MM.1S (cell line): ENCODE measurements at regions not wholly inside any gene's neighbourhood (a gene's known extent, or its start where the extent isn't known, plus 50 kb on each side); places are given as distances from the start of the nearest gene placed in this dataset.

Experiments used
- DNase-seq: peaks from one replicate; pipeline ENCODE4 v3.0.0-alpha.2; 2015
- H2AFZ ChIP-seq: fragments of 300-600 bp; sonication (generic); 2 replicates; pipeline ENCODE4 v1.6.0; 2016; ENCODE audit warnings: antibody characterized with exemption, low read length
- H3F3A ChIP-seq: fragments of 300-600 bp; sonication (generic); 2 replicates; pipeline ENCODE4 v1.6.1; 2016; ENCODE audit warnings: mild to moderate bottlenecking, antibody characterized with exemption, low read length, moderate library complexity, mixed read lengths; ENCODE audit not compliant: insufficient read depth
- H3K27ac ChIP-seq: fragments of 300-600 bp; sonication (generic); 2 replicates; pipeline ENCODE4 v1.5.1; 2016; ENCODE audit warnings: mild to moderate bottlenecking, low read length
- H3K27me3 ChIP-seq: fragments of 300-600 bp; sonication (generic); replicated peaks from 2 replicates; pipeline ENCODE4 v1.6.0; 2016; ENCODE audit warnings: low read length; ENCODE audit not compliant: insufficient read depth
- H3K36me3 ChIP-seq: fragments of 300-600 bp; sonication (generic); replicated peaks from 2 replicates; pipeline ENCODE4 v1.6.1; 2016; ENCODE audit warnings: mild to moderate bottlenecking, low read length, mixed read lengths; ENCODE audit not compliant: insufficient read depth
- H3K4me1 ChIP-seq: fragments of 300-600 bp; sonication (generic); 2 replicates; pipeline ENCODE4 v1.6.1; 2016; ENCODE audit warnings: low read length, mixed read lengths
- H3K4me2 ChIP-seq: fragments of 300-600 bp; sonication (generic); 2 replicates; pipeline ENCODE4 v1.6.0; 2016; ENCODE audit warnings: low read depth, low read length
- H3K4me3 ChIP-seq: fragments of 300-600 bp; sonication (generic); 2 replicates; pipeline ENCODE4 v1.5.1; 2016; ENCODE audit warnings: low read length, mixed read lengths
- H3K79me2 ChIP-seq: fragments of 300-600 bp; sonication (generic); 2 replicates; pipeline ENCODE4 v1.6.1; 2016; ENCODE audit warnings: mixed run types, low read length, mixed read lengths
- H3K9ac ChIP-seq: fragments of 300-600 bp; sonication (generic); 2 replicates; pipeline ENCODE4 v1.6.1; 2016; ENCODE audit warnings: low read length, mixed read lengths
- H3K9me2 ChIP-seq: fragments of 300-600 bp; sonication (generic); replicated peaks from 2 replicates; pipeline ENCODE4 v1.6.1; 2016; ENCODE audit warnings: mild to moderate bottlenecking, low read length, mixed read lengths; ENCODE audit not compliant: insufficient read depth
- H3K9me3 ChIP-seq: fragments of 300-600 bp; sonication (generic); replicated peaks from 2 replicates; pipeline ENCODE4 v1.6.1; 2016; ENCODE audit warnings: mild to moderate bottlenecking, low read length, mixed read lengths; ENCODE audit not compliant: insufficient read depth
- H4K20me1 ChIP-seq: fragments of 300-600 bp; sonication (generic); 2 replicates; pipeline ENCODE4 v1.6.1; 2016; ENCODE audit warnings: mild to moderate bottlenecking, low read length, moderate library complexity, mixed read lengths; ENCODE audit not compliant: insufficient read depth
- CTCF ChIP-seq: fragments of 300-600 bp; sonication (generic); IDR thresholded peaks from 2 replicates; pipeline ENCODE4 v1.5.1; 2016; ENCODE audit warnings: antibody characterized with exemption, low read length, mixed read lengths
- EZH2 ChIP-seq: fragments of 300-600 bp; sonication (generic); optimal IDR thresholded peaks from 2 replicates; pipeline ENCODE3; 2017; ENCODE audit warnings: low read depth, mild to moderate bottlenecking, antibody characterized with exemption, low read length, mixed read lengths
- EZH2phosphoT487 ChIP-seq: fragments of 300-600 bp; sonication (generic); IDR thresholded peaks from 2 replicates; pipeline ENCODE4 v1.6.1; 2018; ENCODE audit warnings: antibody characterized with exemption, low read length

- Histone ChIP-seq H3K27me3 (no peaks in the 10 kb centered on the region), H3K9ac (no peak overlapping the region), H3K4me3 (no peak overlapping the region), H3K9me3 (no peaks in the 10 kb centered on the region), H3K4me1 (0 out of 2 replicates have a peak, but pooled peaks cover 4% of the 10 kb centered on the region), H3K36me3 (peaks cover 19% of the 10 kb centered on the region), H4K20me1 (no peaks in the 10 kb centered on the region; the same call in 1 of the 2 replicates), H2AFZ (no peak overlapping the region), H3K9me2 (no peaks in the 10 kb centered on the region), H3K4me2 (no peak overlapping the region), H3K79me2 (peaks cover 87% of the 10 kb centered on the region), H3F3A (no peaks in the 10 kb centered on the region), H3K27ac (no peak overlapping the region)
- no peak for DNase-seq
- no peak for TF ChIP-seq EZH2
- TF ChIP-seq EZH2phosphoT487 = no peak
- TF ChIP-seq CTCF = no peak
Observed at GRCh38 chr9:715300-715699, 126.2 kb upstream of the DMRT1 start.

GRCh38 chr9:715743-716400 is 125.6 kb upstream of the DMRT1 start:
- no peaks in the 10 kb centered on the region for H3K9me2 ChIP-seq
- DNase-seq = no peak
- no peaks in the 10 kb centered on the region; the same call in 1 of the 2 replicates for H4K20me1 ChIP-seq
- no peaks in the 10 kb centered on the region for H3K27me3 ChIP-seq
- H3K36me3 ChIP-seq = peaks cover 19% of the 10 kb centered on the region
- H3K27ac ChIP-seq = no peak overlapping the region
- TF ChIP-seq CTCF (no peak), EZH2 (no peak), EZH2phosphoT487 (no peak)
- H2AFZ ChIP-seq = no peak overlapping the region
- no peaks in the 10 kb centered on the region for H3K9me3 ChIP-seq
- no peaks in the 10 kb centered on the region for H3F3A ChIP-seq
- no peak overlapping the region for H3K9ac ChIP-seq
- H3K79me2 ChIP-seq = peaks cover 85% of the 10 kb centered on the region
- H3K4me3 ChIP-seq = no peak overlapping the region
- no peak overlapping the region for H3K4me2 ChIP-seq
- 0 out of 2 replicates have a peak, but pooled peaks cover 4% of the 10 kb centered on the region for H3K4me1 ChIP-seq

- H3K79me2 ChIP-seq = peaks cover 79% of the 10 kb centered on the region
- no peaks in the 10 kb centered on the region for H3K9me3 ChIP-seq
- H3K27ac ChIP-seq = no peak overlapping the region
- no peak overlapping the region for H2AFZ ChIP-seq
- H3K36me3 ChIP-seq = peaks cover 3% of the 10 kb centered on the region
- H3K4me1 ChIP-seq = 0 out of 2 replicates have a peak, but pooled peaks cover 4% of the 10 kb centered on the region
- H3K9me2 ChIP-seq = no peaks in the 10 kb centered on the region
- no peak for TF ChIP-seq EZH2phosphoT487
- TF ChIP-seq EZH2 = no peak
- TF ChIP-seq CTCF = no peak
- H3F3A ChIP-seq = no peaks in the 10 kb centered on the region
- no peak overlapping the region for H3K9ac ChIP-seq
- no peak for DNase-seq
- no peak overlapping the region for H3K4me3 ChIP-seq
- H3K4me2 ChIP-seq = no peak overlapping the region
- no peaks in the 10 kb centered on the region; the same call in 1 of the 2 replicates for H4K20me1 ChIP-seq
- no peaks in the 10 kb centered on the region for H3K27me3 ChIP-seq
Observed at GRCh38 chr9:717722-718121, 123.8 kb upstream of the DMRT1 start.
